Heart left ventricle (tissue), 16 donors: ENCODE measurements at regions not wholly inside any gene's neighbourhood (a gene's known extent, or its start where the extent isn't known, plus 50 kb on each side); places are given as distances from the start of the nearest gene placed in this dataset.

ENCODE experiments used
- ATAC-seq, 4 donors: fragments of 200-7000 bp; cut with Tn5 transposase; one replicate each; pipeline ENCODE4 v1.9.1; 2020 to 2022; ENCODE audit warnings: moderate library complexity in 4 of 4, mild to moderate bottlenecking in 3 of 4, moderate number of reproducible peaks in 1 of 4
- DNase-seq, 5 donors: peaks; one replicate each; pipeline ENCODE4 v3.0.0-alpha.2; 2020
- H3K27ac ChIP-seq, 12 donors: fragments of 200-600 bp; sonication (generic) in 4 of 12; one replicate each; pipeline versions ENCODE4 v1.5.0 to v1.8.0; 2016 to 2022; ENCODE audit warnings: mild to moderate bottlenecking in 2 of 12
- H3K27me3 ChIP-seq, 9 donors: fragments of 200-600 bp; sonication (generic) in 2 of 9; one replicate each; pipeline versions ENCODE4 v1.5.1 to v1.8.0; 2016 to 2022; ENCODE audit warnings: mild to moderate bottlenecking in 3 of 9
- H3K36me3 ChIP-seq, 9 donors: fragments of 200-600 bp; sonication (generic) in 2 of 9; one replicate each; pipeline versions ENCODE4 v1.5.0 to v1.8.0; 2018 to 2022; ENCODE audit warnings: mild to moderate bottlenecking in 2 of 9
- H3K4me1 ChIP-seq, 12 donors: fragments of 200-600 bp; sonication (generic) in 4 of 12; one replicate each; pipeline versions ENCODE4 v1.5.0 to v1.8.0; 2016 to 2022; ENCODE audit warnings: mild to moderate bottlenecking in 3 of 12
- H3K4me3 ChIP-seq, 12 donors: fragments of 200-600 bp; sonication (generic) in 4 of 12; one replicate each; pipeline versions ENCODE4 v1.5.0 to v1.8.0; 2017 to 2022; ENCODE audit warnings: mild to moderate bottlenecking in 9 of 12, moderate library complexity in 4 of 12
- H3K9me3 ChIP-seq, 12 donors: fragments of 200-600 bp; sonication (generic) in 4 of 12; one replicate each; pipeline versions ENCODE4 v1.5.0 to v1.8.0; 2016 to 2022; ENCODE audit warnings: mild to moderate bottlenecking in 1 of 12
- CTCF ChIP-seq, 12 donors: fragments of 200-600 bp; sonication (generic) in 4 of 12; IDR thresholded peaks; one replicate each; pipeline versions ENCODE4 v1.5.0 to v1.8.0; 2018 to 2022; ENCODE audit warnings: antibody characterized with exemption in 12 of 12, mild to moderate bottlenecking in 5 of 12
- POLR2A ChIP-seq, 2 donors: fragments of 450-650 bp; IDR thresholded peaks; one replicate each; pipeline ENCODE4 v1.6.1; 2017; ENCODE audit warnings: antibody characterized with exemption in 2 of 2, mild to moderate bottlenecking in 2 of 2, moderate library complexity in 2 of 2
- WGBS, 4 donors: extraction: QIAGEN DNeasy Blood & Tissue Kit in 2 of 4; methylation state at CpG; one replicate each; pipeline versions ENCODE4 v1.1.5 to v1.1.7; 2013 to 2018; 5-methylcytosine and 5-hydroxymethylcytosine counted together
- intact Hi-C, 10 donors: fragments of 100-400 bp; cut with DNase I; formaldehyde crosslinking; loops; one replicate each; pipeline versions ENCODE4 v1.11.1 to v1.14.2; 2022
- donor health status: ischemic (EF 13 %, LVEDD 7.1; RV severe dilation, severe dysfunction).
- donor health status: healthy with polysubstance abuse.
- donor health status: DM: no; HTN: yes; CAD: no.
- donor health status: DM: no; HTN: no; CAD: no.
- donor health status: ischemic (EF 25% LVEDD 6.9; RV normal size, moderate dysfunction).
- donor health status: ischemic (EF 25% LVEDD 5.7; RV mildly dilated, moderate dysfunction).
- donor health status: healthy.
- donor health status: DM: yes; HTN: yes; CAD: no.
- donor health status: ischemic (EF 35%, LVEDD 5.7; RV mildly dilated, moderate dysfunction).
- donor health status: nonischemic (EF 11% LVEDD 7.7; RV severe dilation, severe dysfunction).
- donor health status: DM: yes; HTN: yes; CAD: no.
- donor health status: PGD.
- donor health status: ischemic (EF 29% LVEDD 5.4; RV normal size, mild dysfunction).
- donor health status: nonischemic (EF 23%, LVEDD 6.1; RV moderate dilation, normal function).

GRCh38 chr22:46096051-46096450 lies 54.3 kb upstream of the PPARA start:
- DNase-seq (no peak), ATAC-seq (no peak)
- no peak for TF ChIP-seq CTCF (IDR thresholded peaks at IDR 0.05)
- no peak for TF ChIP-seq POLR2A (IDR thresholded peaks at IDR 0.05)
- intact Hi-C loops: no loop called here
- no peaks in the 10 kb centered on the region for H3K27me3 ChIP-seq
- 66 to 100% (median 75%) methylated on average over 1 to 9 of the region's 9 CpGs for WGBS, 4 donors
- no peaks in the 10 kb centered on the region for H3K9me3 ChIP-seq
- H3K4me1 ChIP-seq: peaks cover 27 to 96% (median 78%) of the 10 kb centered on the region in 12 donors
- peaks cover 3 to 73% (median 65%) of the 10 kb centered on the region in 9 donors for H3K36me3 ChIP-seq
- peak overlapping the region in 5 of 12 donors; percentile 1 to 97 (median 9) for H3K27ac ChIP-seq
- H3K4me3 ChIP-seq: no peak overlapping the region

GRCh38 chr22:46096706-46097230 lies 53.6 kb upstream of the PPARA start:
- Histone ChIP-seq H3K9me3 (no peaks in the 10 kb centered on the region), H3K27me3 (no peaks in the 10 kb centered on the region), H3K27ac (peak overlapping the region in 4 of 12 donors; percentile 1 to 97 (median 32)), H3K4me3 (no peak overlapping the region), H3K36me3 (peaks cover 3 to 73% (median 65%) of the 10 kb centered on the region in 9 donors), H3K4me1 (peaks cover 27 to 94% (median 73%) of the 10 kb centered on the region in 12 donors)
- intact Hi-C loops: no loop called here
- TF ChIP-seq POLR2A (IDR thresholded peaks at IDR 0.05) (no peak), CTCF (IDR thresholded peaks at IDR 0.05) (no peak)
- WGBS, 4 donors: 80 to 97% (median 86%) methylated on average over 4 to 14 of the region's 14 CpGs
- ATAC-seq: no peak
- DNase-seq: no peak

GRCh38 chr22:46097268-46097900 lies 52.9 kb upstream of the PPARA start:
- ATAC-seq (no peak), DNase-seq (no peak)
- TF ChIP-seq POLR2A (IDR thresholded peaks at IDR 0.05): no peak
- TF ChIP-seq CTCF (IDR thresholded peaks at IDR 0.05): no peak
- H3K36me3 ChIP-seq: peaks cover 3 to 73% (median 65%) of the 10 kb centered on the region in 9 donors
- no peaks in the 10 kb centered on the region for H3K27me3 ChIP-seq
- H3K4me1 ChIP-seq: peaks cover 22 to 94% (median 70%) of the 10 kb centered on the region in 12 donors
- H3K27ac ChIP-seq: peak overlapping the region in 6 of 12 donors; percentile 7 to 97 (median 27)
- H3K4me3 ChIP-seq: no peak overlapping the region
- intact Hi-C loops: no loop called here
- no peaks in the 10 kb centered on the region for H3K9me3 ChIP-seq
- WGBS, 4 donors: 70 to 82% (median 73%) methylated on average over 10 to 13 of the region's 13 CpGs

- Histone ChIP-seq H3K4me3 (no peak overlapping the region), H3K4me1 (peaks cover 16 to 94% (median 67%) of the 10 kb centered on the region in 12 donors), H3K36me3 (peaks cover 3 to 75% (median 67%) of the 10 kb centered on the region in 9 donors), H3K27ac (peak overlapping the region in 8 of 12 donors; percentile 8 to 64 (median 42)), H3K9me3 (no peaks in the 10 kb centered on the region), H3K27me3 (no peaks in the 10 kb centered on the region)
- ATAC-seq (no peak), DNase-seq (no peak)
- intact Hi-C loops: no loop called here
- 73 to 84% (median 76%) methylated on average over 24 to 31 of the region's 31 CpGs for WGBS, 4 donors
- TF ChIP-seq POLR2A (IDR thresholded peaks at IDR 0.05) (no peak), CTCF (IDR thresholded peaks at IDR 0.05) (no peak)
Measured at GRCh38 chr22:46098525-46099475, 51.5 kb upstream of the PPARA start.
